K562 (cell line): ENCODE measurements at regions not wholly inside any gene's neighbourhood (a gene's known extent, or its start where the extent isn't known, plus 50 kb on each side); places are given as distances from the start of the nearest gene placed in this dataset.

Source experiments
- ATAC-seq: fragments of 200-7000 bp; cut with Tn5 transposase; 3 replicates; pipeline ENCODE4 v1.9.1; 2020; ENCODE audit warnings: moderate library complexity
- BruUV-seq: library from RNA; stranded (reverse); fragments of 400-500 nt; replicated peaks from 2 replicates; lab custom pipeline; 2021; lab: Mats Ljungman, UMichigan
- CTCF ChIA-PET: fragments of 300-600 bp; formaldehyde crosslinking; extraction: SDS; loops from one replicate; lab custom pipeline; 2021; ENCODE audit warnings: low intra/inter-chr PET ratio; lab: Yijun Ruan, JAX
- POLR2A ChIA-PET: fragments of 300-600, 350-650 bp; sonication (Branson Sonifier 250); formaldehyde crosslinking; extraction: SDS; loops from one replicate; lab custom pipeline; 2021; ENCODE audit warnings: antibody characterized with exemption, inconsistent platforms; lab: Yijun Ruan, JAX
- DNase-seq, 4 experiments: peaks; one replicate each; pipeline versions ENCODE4 v3.0.0 to v3.0.0-alpha.2; 2011 to 2018; ENCODE audit warnings: low spot score in 3 of 4, mixed read lengths in 3 of 4; ENCODE audit errors: extremely low read depth in 1 of 4
- FAIRE-seq: peaks from 2 replicates; lab custom pipeline; 2011; peaks lifted over from hg19 to GRCh38; lab: Jason Lieb, UNC
- H2AFZ ChIP-seq: 2 replicates; pipeline ENCODE4 v1.6.0; 2011; ENCODE audit warnings: low read depth, low read length, control low read depth, inconsistent platforms
- H3K27ac ChIP-seq: fragments of 200-600 bp; 3 replicates; pipeline ENCODE4 v1.8.0; 2011; ENCODE audit warnings: low read depth, mild to moderate bottlenecking, control low read depth, inconsistent platforms, low read length, moderate library complexity, mixed read lengths; ENCODE audit errors: extremely low read depth
- H3K27me3 ChIP-seq, 2 experiments: fragments of 300-600 bp in 1 of 2; 2 replicates in 1 of 2; 3 replicates in 1 of 2; pipeline versions ENCODE4 v1.6.0 to v1.8.0; 2011; ENCODE audit warnings: inconsistent platforms in 2 of 2, low read length in 2 of 2, mild to moderate bottlenecking in 1 of 2, mixed read lengths in 1 of 2, moderate library complexity in 1 of 2; ENCODE audit not compliant: control insufficient read depth in 2 of 2, insufficient read depth in 2 of 2
- H3K36me3 ChIP-seq: fragments of 300-600 bp; 3 replicates; pipeline ENCODE4 v1.8.0; 2011; ENCODE audit warnings: mild to moderate bottlenecking, low read length, inconsistent platforms; ENCODE audit not compliant: control insufficient read depth, insufficient read depth
- H3K4me1 ChIP-seq, 2 experiments: fragments of 200-600 bp in 1 of 2; replicated peaks in 1 of 2; 2 replicates in 1 of 2; 3 replicates in 1 of 2; pipeline versions ENCODE4 v1.5.1 to v1.8.0; 2011; ENCODE audit warnings: inconsistent platforms in 2 of 2, low read length in 2 of 2, mild to moderate bottlenecking in 1 of 2, mixed read lengths in 1 of 2, moderate library complexity in 1 of 2; ENCODE audit not compliant: control insufficient read depth in 2 of 2, insufficient read depth in 2 of 2
- H3K4me2 ChIP-seq: 2 replicates; pipeline ENCODE4 v1.6.1; 2011; ENCODE audit warnings: low read length, control low read depth, inconsistent platforms, mixed read lengths; ENCODE audit not compliant: insufficient read depth
- H3K4me3 ChIP-seq: fragments of 200-600 bp; sonication (generic), shearing (Covaris generic); 2 replicates; pipeline ENCODE4 v1.5.1; 2016; ENCODE audit warnings: control low read depth, inconsistent platforms
- H3K79me2 ChIP-seq: fragments of 200-600 bp; 3 replicates; pipeline ENCODE4 v1.8.0; 2011; ENCODE audit warnings: low read length, inconsistent platforms; ENCODE audit not compliant: control insufficient read depth, insufficient read depth
- H3K9ac ChIP-seq, 2 experiments: 2 replicates each; pipeline versions ENCODE4 v1.6.0 to v1.6.1; 2011; ENCODE audit warnings: low read depth in 2 of 2, low read length in 2 of 2, control low read depth in 1 of 2, inconsistent platforms in 1 of 2, mild to moderate bottlenecking in 1 of 2, mixed read lengths in 1 of 2; ENCODE audit not compliant: insufficient read depth in 1 of 2
- H3K9me1 ChIP-seq: one replicate; pipeline ENCODE4 v1.6.0; 2011; ENCODE audit warnings: inconsistent platforms, mild to moderate bottlenecking, low read length, moderate library complexity; ENCODE audit not compliant: control insufficient read depth, insufficient read depth
- H3K9me3 ChIP-seq: replicated peaks from 2 replicates; pipeline ENCODE4 v1.5.1; 2011; ENCODE audit warnings: low read depth, low read length, inconsistent platforms; ENCODE audit not compliant: control insufficient read depth, insufficient read depth
- H4K20me1 ChIP-seq: replicated peaks from 2 replicates; pipeline ENCODE4 v1.6.1; 2011; ENCODE audit warnings: low read length, inconsistent platforms, mixed read lengths; ENCODE audit not compliant: control insufficient read depth, insufficient read depth
- ERF ChIP-seq: fragments of 450-650 bp; formaldehyde crosslinking; IDR thresholded peaks from 2 replicates; pipeline ENCODE4 v1.4.0; 2020; ENCODE audit warnings: mild to moderate bottlenecking, mixed read lengths
- FOSL1 ChIP-seq: fragments of 200-800 bp; sonication (Bioruptor generic); conservative IDR thresholded peaks from 2 replicates; pipeline ENCODE4 v1.6.1; 2016; ENCODE audit warnings: missing genetic modification characterization, missing compliant biosample characterization
- HDAC3 ChIP-seq: fragments of 450-650 bp; IDR thresholded peaks from 2 replicates; pipeline ENCODE4 v1.6.1; 2018; ENCODE audit warnings: borderline replicate concordance, mild to moderate bottlenecking, moderate library complexity; ENCODE audit not compliant: partially characterized antibody
- PHB2 ChIP-seq: fragments of 450-650 bp; IDR thresholded peaks from 2 replicates; pipeline ENCODE4 v1.6.1; 2017; ENCODE audit warnings: low read depth
- SMAD3 ChIP-seq: fragments of 450-650 bp; formaldehyde crosslinking; conservative IDR thresholded peaks from 2 replicates; pipeline ENCODE4 v1.4.0; 2020; ENCODE audit warnings: mild to moderate bottlenecking
- ZNF431 ChIP-seq: sonication (generic); formaldehyde crosslinking; IDR thresholded peaks from 2 replicates; pipeline ENCODE4 v1.8.0; 2022; ENCODE audit warnings: mild to moderate bottlenecking, missing genetic modification reagents
- WGBS: fragments of 100-300 bp; shearing (Covaris generic); methylation state at CpG from one replicate; pipeline ENCODE4 v1.1.6; 2016; ENCODE audit warnings: low coverage, mixed read lengths; ENCODE audit not compliant: insufficient coverage; ENCODE audit errors: missing lambda C conversion rate; 5-methylcytosine and 5-hydroxymethylcytosine counted together
- in situ Hi-C: fragments of 300-500 bp; cut with MboI; formaldehyde crosslinking; loops from 4 replicates; pipeline ENCODE4 v1.15.0; 2018; ENCODE audit warnings: inconsistent platforms, mixed read lengths
- intact Hi-C: fragments of 100-400 bp; cut with micrococcal nuclease; formaldehyde crosslinking; loops from 2 replicates; pipeline ENCODE4 v1.14.2; 2022
- TF ChIP-seq, protein P1 (sequence below): conservative IDR thresholded peaks from 2 replicates; pipeline ENCODE4 v1.6.1; 2011; ENCODE audit warnings: low read depth, mild to moderate bottlenecking, low read length; ENCODE audit not compliant: control insufficient read depth

DNA sequence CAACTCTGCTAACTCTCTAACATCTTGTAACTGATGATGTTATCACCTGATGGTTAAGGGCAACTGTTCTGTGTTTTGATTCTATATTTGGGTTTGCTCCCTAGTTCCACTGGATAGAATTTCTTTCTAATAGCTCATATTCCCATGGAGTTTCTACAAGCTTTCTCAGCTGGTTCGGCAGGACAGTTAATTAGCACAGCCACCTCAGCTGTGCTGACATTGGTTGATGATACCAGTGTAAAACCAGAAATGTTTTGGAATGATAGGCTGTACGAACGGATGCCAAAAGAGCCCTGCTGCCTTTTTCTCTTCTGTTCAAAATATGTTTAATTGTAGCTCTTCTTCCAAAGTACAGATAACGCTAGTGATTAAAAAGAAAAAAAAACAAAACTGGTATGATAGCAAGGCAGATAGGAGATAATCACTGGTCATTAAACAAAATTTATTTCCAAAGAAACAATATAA lies 440.5 kb upstream of the ZNF608 start:
- TF ChIP-seq PHB2 (no peak), ZNF431 (CRISPR knock-in tag) (no peak), HDAC3 (no peak), FOSL1 (tag) (no peak), SMAD3 (CRISPR knock-in tag) (no peak), ERF (CRISPR knock-in tag) (no peak)
- TF ChIP-seq, protein P1, sequence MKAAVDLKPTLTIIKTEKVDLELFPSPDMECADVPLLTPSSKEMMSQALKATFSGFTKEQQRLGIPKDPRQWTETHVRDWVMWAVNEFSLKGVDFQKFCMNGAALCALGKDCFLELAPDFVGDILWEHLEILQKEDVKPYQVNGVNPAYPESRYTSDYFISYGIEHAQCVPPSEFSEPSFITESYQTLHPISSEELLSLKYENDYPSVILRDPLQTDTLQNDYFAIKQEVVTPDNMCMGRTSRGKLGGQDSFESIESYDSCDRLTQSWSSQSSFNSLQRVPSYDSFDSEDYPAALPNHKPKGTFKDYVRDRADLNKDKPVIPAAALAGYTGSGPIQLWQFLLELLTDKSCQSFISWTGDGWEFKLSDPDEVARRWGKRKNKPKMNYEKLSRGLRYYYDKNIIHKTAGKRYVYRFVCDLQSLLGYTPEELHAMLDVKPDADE: no peak
- Histone ChIP-seq H4K20me1 (no peaks in the 10 kb centered on the region), H3K36me3 (no peaks in the 10 kb centered on the region), H3K4me1 (no peaks in the 10 kb centered on the region), H3K79me2 (no peaks in the 10 kb centered on the region), H2AFZ (no peak overlapping the region), H3K27me3 (no peaks in the 10 kb centered on the region), H3K9me1 (no peaks in the 10 kb centered on the region), H3K9ac (no peak overlapping the region), H3K27ac (no peak overlapping the region), H3K9me3 (no peaks in the 10 kb centered on the region), H3K4me3 (no peak overlapping the region), H3K4me2 (no peak overlapping the region)
- no peak for FAIRE-seq
- no peak for DNase-seq
- WGBS: 0% methylated on average over 4 of the region's 4 CpGs
- intact Hi-C loops: no loop called here
- POLR2A ChIA-PET: interaction anchor here (0.6 kb wide), 1 partner anchor 14 kb away, joined by 3 read pairs; no protein-coding TSS in a partner anchor
- in situ Hi-C loops: no loop called here
- no peak for ATAC-seq
- CTCF ChIA-PET: no interaction called here
- BruUV-seq: no TSS peak
